Uterus (tissue), 2 donors: ENCODE measurements at regions not wholly inside any gene's neighbourhood (a gene's known extent, or its start where the extent isn't known, plus 50 kb on each side); places are given as distances from the start of the nearest gene placed in this dataset.

Experiments used
- CTCF ChIP-seq, 4 experiments: fragments of 200-600 bp in 2 of 4; fragments of 450-650 bp in 2 of 4; sonication (generic) in 2 of 4; IDR thresholded peaks; one replicate each; pipeline ENCODE4 v1.5.1; 2016 to 2019; ENCODE audit warnings: antibody characterized with exemption in 4 of 4, mild to moderate bottlenecking in 2 of 4, moderate library complexity in 1 of 4
- POLR2A ChIP-seq, 2 donors: fragments of 450-650 bp; IDR thresholded peaks; one replicate each; pipeline ENCODE4 v1.6.1; 2016; ENCODE audit warnings: antibody characterized with exemption in 2 of 2, mild to moderate bottlenecking in 1 of 2, moderate library complexity in 1 of 2

GRCh38 chr4:126479709-126480108, 1153.0 kb upstream of the INTU start:
- TF ChIP-seq CTCF (IDR thresholded peaks at IDR 0.05) (no peak), POLR2A (IDR thresholded peaks at IDR 0.05) (no peak)
